EL (cell line): ENCODE measurements at regions not wholly inside any gene's neighbourhood (a gene's known extent, or its start where the extent isn't known, plus 50 kb on each side); places are given as distances from the start of the nearest gene placed in this dataset.

Experiments
- DNase-seq: peaks from one replicate; pipeline ENCODE4 v3.0.0-alpha.2; 2016

- DNase-seq: no peak
These were observed 121.8 kb downstream of the CDC42EP3 start for GRCh38 chr2:37549598-37549997.

- DNase-seq: no peak
These were observed 121.3 kb downstream of the CDC42EP3 start for GRCh38 chr2:37550190-37550589.

GRCh38 chr2:37551783-37552182, 119.7 kb downstream of the CDC42EP3 start:
- no peak for DNase-seq

GRCh38 chr2:37552339-37552738, 119.1 kb downstream of the CDC42EP3 start:
- DNase-seq: no peak

GRCh38 chr2:37553411-37554154, 117.9 kb downstream of the CDC42EP3 start:
- DNase-seq: no peak

GRCh38 chr2:37554155-37554510, 117.3 kb downstream of the CDC42EP3 start:
- DNase-seq: no peak

- no peak for DNase-seq
These were observed 116.8 kb downstream of the CDC42EP3 start for GRCh38 chr2:37554687-37555086.

- DNase-seq: no peak
These were observed 116.0 kb downstream of the CDC42EP3 start for GRCh38 chr2:37555457-37555856.

- DNase-seq: no peak
These were observed 115.2 kb downstream of the CDC42EP3 start for GRCh38 chr2:37556256-37556655.

- no peak for DNase-seq
These were observed 112.8 kb downstream of the CDC42EP3 start for GRCh38 chr2:37558623-37559022.

- DNase-seq: no peak
These were observed 111.1 kb downstream of the CDC42EP3 start for GRCh38 chr2:37560241-37560848.

GRCh38 chr2:37560863-37561614, 110.4 kb downstream of the CDC42EP3 start:
- no peak for DNase-seq

GRCh38 chr2:37561615-37562569, 109.5 kb downstream of the CDC42EP3 start:
- peak; percentile 94 for DNase-seq

- DNase-seq: no peak
These were observed 107.9 kb downstream of the CDC42EP3 start for GRCh38 chr2:37563375-37564015.

GRCh38 chr2:37564356-37564755, 107.1 kb downstream of the CDC42EP3 start:
- no peak for DNase-seq

GRCh38 chr2:37566517-37566981, 104.9 kb downstream of the CDC42EP3 start:
- peak; percentile 79 for DNase-seq

GRCh38 chr2:37568565-37568964, 102.9 kb downstream of the CDC42EP3 start:
- no peak for DNase-seq

- DNase-seq: no peak
These were observed 102.2 kb downstream of the CDC42EP3 start for GRCh38 chr2:37569131-37569823.

- DNase-seq: no peak
These were observed 101.3 kb downstream of the CDC42EP3 start for GRCh38 chr2:37569986-37570679.

GRCh38 chr2:37570773-37571586, 100.5 kb downstream of the CDC42EP3 start:
- DNase-seq: peak; percentile 88
